Vagina (tissue), 2 donors: ENCODE measurements at regions not wholly inside any gene's neighbourhood (a gene's known extent, or its start where the extent isn't known, plus 50 kb on each side); places are given as distances from the start of the nearest gene placed in this dataset.

Experiments
- CTCF ChIP-seq, 3 experiments: fragments of 450-650 bp in 2 of 3; fragments of 200-600 bp in 1 of 3; sonication (generic) in 1 of 3; IDR thresholded peaks; one replicate each; pipeline ENCODE4 v1.5.1; 2017 to 2019; ENCODE audit warnings: antibody characterized with exemption in 3 of 3, mild to moderate bottlenecking in 2 of 3, moderate library complexity in 2 of 3
- POLR2A ChIP-seq, 2 donors: fragments of 450-650 bp; IDR thresholded peaks; one replicate each; pipeline ENCODE4 v1.6.1; 2017; ENCODE audit warnings: antibody characterized with exemption in 2 of 2, mild to moderate bottlenecking in 2 of 2, moderate library complexity in 2 of 2

- TF ChIP-seq POLR2A (IDR thresholded peaks at IDR 0.05) (no peak), CTCF (IDR thresholded peaks at IDR 0.05) (no peak)
These were observed 251.9 kb downstream of the MAT2B start for GRCh38 chr5:163757344-163757743.
